ENCODE measurements at regions not wholly inside any gene's neighbourhood (a gene's known extent, or its start where the extent isn't known, plus 50 kb on each side); places are given as distances from the start of the nearest gene placed in this dataset.

DNA sequence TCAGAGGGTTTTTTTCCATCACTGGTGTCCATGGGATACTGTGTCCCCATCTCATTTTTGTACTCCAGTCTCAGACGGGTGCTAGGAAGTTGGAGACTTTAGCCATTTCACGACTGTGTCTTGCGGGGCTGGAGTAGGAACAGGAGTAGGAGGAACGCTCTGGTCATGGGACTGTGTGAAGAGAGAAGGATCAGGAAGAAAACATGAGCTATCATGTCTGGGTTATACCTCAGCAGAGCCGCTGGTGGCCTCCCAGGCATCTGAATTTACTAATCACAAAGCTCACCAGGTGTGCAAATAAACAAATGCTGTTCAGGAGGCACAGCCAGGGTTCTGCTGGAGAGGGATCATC is 225.4 kb downstream of the SEC14L1 start:
- DNase-seq (ENCODE audit: extremely low spot score, unreplicated experiment), result no peak
- Mint-ChIP-seq H3K36me3 (peaks cover 4% of the 10 kb centered on the region), H3K4me3 (no peak overlapping the region), H3K27ac (peak overlapping the region; percentile 40), H3K27me3 (no peaks in the 10 kb centered on the region), H3K4me1 (ENCODE audit: unreplicated experiment) (peaks cover 57% of the 10 kb centered on the region), H3K9me3 (no peaks in the 10 kb centered on the region)
- TF ChIP-seq, protein P1, sequence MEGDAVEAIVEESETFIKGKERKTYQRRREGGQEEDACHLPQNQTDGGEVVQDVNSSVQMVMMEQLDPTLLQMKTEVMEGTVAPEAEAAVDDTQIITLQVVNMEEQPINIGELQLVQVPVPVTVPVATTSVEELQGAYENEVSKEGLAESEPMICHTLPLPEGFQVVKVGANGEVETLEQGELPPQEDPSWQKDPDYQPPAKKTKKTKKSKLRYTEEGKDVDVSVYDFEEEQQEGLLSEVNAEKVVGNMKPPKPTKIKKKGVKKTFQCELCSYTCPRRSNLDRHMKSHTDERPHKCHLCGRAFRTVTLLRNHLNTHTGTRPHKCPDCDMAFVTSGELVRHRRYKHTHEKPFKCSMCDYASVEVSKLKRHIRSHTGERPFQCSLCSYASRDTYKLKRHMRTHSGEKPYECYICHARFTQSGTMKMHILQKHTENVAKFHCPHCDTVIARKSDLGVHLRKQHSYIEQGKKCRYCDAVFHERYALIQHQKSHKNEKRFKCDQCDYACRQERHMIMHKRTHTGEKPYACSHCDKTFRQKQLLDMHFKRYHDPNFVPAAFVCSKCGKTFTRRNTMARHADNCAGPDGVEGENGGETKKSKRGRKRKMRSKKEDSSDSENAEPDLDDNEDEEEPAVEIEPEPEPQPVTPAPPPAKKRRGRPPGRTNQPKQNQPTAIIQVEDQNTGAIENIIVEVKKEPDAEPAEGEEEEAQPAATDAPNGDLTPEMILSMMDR (conservative IDR thresholded peaks at IDR 0.05), result no peak

DNA sequence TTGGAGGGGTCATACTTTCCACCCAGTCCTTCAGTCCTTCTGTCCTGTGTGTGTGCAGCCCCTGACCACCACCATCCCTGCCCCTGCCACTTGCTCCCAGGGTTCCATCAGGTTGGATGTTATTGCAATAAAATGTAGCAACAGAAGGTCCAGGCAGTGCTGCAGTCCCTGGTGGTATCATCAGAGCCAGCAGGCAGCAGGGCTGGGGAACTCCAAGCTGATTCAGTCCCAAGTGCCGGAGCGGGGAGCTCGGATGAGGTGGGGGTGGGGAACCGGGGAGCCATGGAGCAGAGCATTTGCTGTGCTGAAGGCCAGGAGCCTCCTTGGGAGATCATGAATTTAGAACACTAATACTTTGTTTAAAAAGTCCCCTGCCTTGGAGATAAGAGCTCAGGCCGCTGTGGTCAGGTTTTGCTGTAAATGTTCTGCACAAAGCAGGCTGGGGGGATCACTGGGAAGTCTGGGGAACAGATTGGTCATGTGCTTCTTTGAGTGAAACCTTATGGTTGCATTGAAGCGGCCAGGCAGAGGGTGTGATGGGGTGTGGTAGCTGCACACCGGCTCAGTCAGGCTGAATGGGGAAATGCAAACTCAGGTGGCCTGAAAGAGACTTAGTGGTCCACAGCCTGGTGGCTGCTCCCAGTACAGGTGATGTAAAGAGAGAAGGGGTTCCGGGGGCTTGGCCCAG is 225.9 kb downstream of the SEC14L1 start:
- peaks cover 62% of the 10 kb centered on the region for H3K4me1 Mint-ChIP-seq (ENCODE audit: unreplicated experiment)
- no peaks in the 10 kb centered on the region for H3K9me3 Mint-ChIP-seq
- no peak for DNase-seq (ENCODE audit: extremely low spot score, unreplicated experiment)

DNA sequence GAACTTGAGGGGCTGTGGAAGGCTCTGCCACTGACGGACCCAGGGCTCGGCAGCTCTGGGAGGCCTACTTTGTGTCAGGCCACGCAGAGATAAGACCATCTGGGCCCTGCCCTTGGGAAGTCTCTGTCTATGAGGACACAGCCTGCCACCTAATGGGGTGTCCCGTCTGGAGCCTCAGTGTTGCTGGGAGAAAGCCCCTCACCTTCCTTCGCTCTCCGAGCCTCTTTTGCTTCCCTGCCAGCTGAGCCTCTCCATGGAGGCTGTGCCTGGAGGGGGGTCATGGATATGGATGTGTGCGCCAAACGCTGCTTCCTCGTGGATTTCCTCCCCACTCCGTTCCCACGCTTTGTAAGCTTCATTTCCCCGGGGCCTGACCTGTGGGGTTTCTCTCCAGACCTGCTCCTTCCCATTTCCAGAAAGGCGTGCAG is 228.8 kb downstream of the SEC14L1 start:
- DNase-seq (ENCODE audit: extremely low spot score, unreplicated experiment), result no peak
- H3K4me1 Mint-ChIP-seq (ENCODE audit: unreplicated experiment), result peaks cover 53% of the 10 kb centered on the region
- H3K9me3 Mint-ChIP-seq, result no peaks in the 10 kb centered on the region
- no peak overlapping the region for H3K4me3 Mint-ChIP-seq
- H3K36me3 Mint-ChIP-seq, result peaks cover 4% of the 10 kb centered on the region
- no peaks in the 10 kb centered on the region for H3K27me3 Mint-ChIP-seq
- TF ChIP-seq, protein P1 (conservative IDR thresholded peaks at IDR 0.05), result no peak
- H3K27ac Mint-ChIP-seq, result no peak overlapping the region

More for the DNA sequence above, 225.9 kb downstream of the SEC14L1 start:
- H3K36me3 Mint-ChIP-seq, result peaks cover 4% of the 10 kb centered on the region
- H3K4me3 Mint-ChIP-seq, result no peak overlapping the region
- H3K27me3 Mint-ChIP-seq, result no peaks in the 10 kb centered on the region
- peak overlapping the region; percentile 40 for H3K27ac Mint-ChIP-seq
- TF ChIP-seq, protein P1 (conservative IDR thresholded peaks at IDR 0.05), result no peak

DNA sequence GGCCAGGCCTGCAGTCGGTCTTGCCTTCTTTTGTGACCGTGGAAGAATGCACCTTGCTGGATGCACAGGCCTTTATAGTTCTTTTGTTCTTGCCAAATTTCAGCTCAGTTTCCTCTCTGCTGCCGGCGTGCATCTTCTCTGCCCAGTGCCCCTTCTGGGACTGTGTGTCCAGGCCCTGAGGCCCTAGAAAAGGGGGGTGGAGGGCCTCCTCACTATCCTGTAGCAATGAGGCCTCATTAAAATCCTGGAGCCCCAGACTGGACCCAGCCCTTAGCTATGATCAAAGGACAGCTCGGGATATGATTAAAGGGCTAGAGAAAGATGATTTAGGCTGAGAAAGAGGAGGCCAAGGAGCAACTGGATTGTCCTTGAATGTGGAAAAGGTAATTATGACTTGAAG is 229.8 kb downstream of the SEC14L1 start:
- Mint-ChIP-seq H3K27me3 (no peaks in the 10 kb centered on the region), H3K4me3 (peak overlapping the region; percentile 84), H3K9me3 (no peaks in the 10 kb centered on the region), H3K36me3 (peaks cover 4% of the 10 kb centered on the region), H3K4me1 (ENCODE audit: unreplicated experiment) (peaks cover 57% of the 10 kb centered on the region), H3K27ac (peak overlapping the region; percentile 75)
- no peak for DNase-seq (ENCODE audit: extremely low spot score, unreplicated experiment)
- TF ChIP-seq, protein P1 (conservative IDR thresholded peaks at IDR 0.05), result no peak

DNA sequence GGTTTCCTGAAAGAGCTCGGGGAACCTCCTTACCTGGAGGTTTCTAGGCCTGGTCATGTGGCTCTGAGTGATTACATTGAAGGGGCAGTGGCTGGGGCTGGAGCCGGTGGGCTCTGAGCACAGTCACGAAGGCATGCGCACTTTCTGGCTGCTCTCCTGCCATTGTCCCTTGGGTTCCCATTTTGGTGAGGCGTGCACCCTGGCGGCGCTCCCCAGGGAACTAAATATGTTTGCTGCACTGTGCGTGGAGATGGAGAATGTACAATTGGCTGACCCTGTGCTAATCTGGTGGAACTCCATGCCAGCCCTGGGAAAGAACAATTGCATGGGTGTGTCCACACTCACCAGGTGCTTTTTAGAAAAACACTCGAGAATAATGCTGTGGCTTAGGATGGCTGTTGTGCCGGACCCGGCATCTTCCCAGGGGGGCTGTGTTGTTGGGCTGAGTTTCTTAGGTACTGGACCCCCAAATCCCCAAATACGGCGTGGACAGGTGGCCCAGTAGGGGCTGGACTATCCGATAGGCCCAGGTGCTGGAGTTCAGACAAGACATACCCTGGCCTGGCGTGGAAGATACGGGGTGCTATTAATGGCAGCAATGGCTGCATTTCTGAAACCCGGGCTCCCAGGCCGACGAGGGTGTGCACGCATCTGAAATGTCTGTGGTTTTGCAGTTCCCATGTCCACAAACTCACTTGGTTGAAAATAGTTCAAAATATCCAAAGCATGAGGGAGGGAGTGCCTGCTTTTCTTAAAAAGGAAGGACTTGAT is 230.5 kb downstream of the SEC14L1 start:
- Mint-ChIP-seq H3K27ac (peak overlapping the region; percentile 75), H3K4me1 (ENCODE audit: unreplicated experiment) (peaks cover 58% of the 10 kb centered on the region), H3K36me3 (peaks cover 4% of the 10 kb centered on the region), H3K4me3 (peak overlapping the region; percentile 84), H3K9me3 (no peaks in the 10 kb centered on the region), H3K27me3 (no peaks in the 10 kb centered on the region)
- TF ChIP-seq, protein P1 (conservative IDR thresholded peaks at IDR 0.05), result no peak
- no peak for DNase-seq (ENCODE audit: extremely low spot score, unreplicated experiment)
